ENCODE measurements at regions not wholly inside any gene's neighbourhood (a gene's known extent, or its start where the extent isn't known, plus 50 kb on each side); places are given as distances from the start of the nearest gene placed in this dataset.

- no peak for TF ChIP-seq CREB5 (CRISPR knock-in tag; IDR thresholded peaks at IDR 0.05; ENCODE audit: low read depth)
- no peak for TF ChIP-seq RARB (CRISPR knock-in tag; IDR thresholded peaks at IDR 0.05)
- no peak for TF ChIP-seq SNAI2 (CRISPR knock-in tag; IDR thresholded peaks at IDR 0.05)
- TF ChIP-seq TSHZ2 (CRISPR knock-in tag; IDR thresholded peaks at IDR 0.05) = no peak
- TF ChIP-seq PPARA (CRISPR knock-in tag; IDR thresholded peaks at IDR 0.05; ENCODE audit: borderline replicate concordance) = no peak
- no peak for TF ChIP-seq ARNTL (CRISPR knock-in tag; IDR thresholded peaks at IDR 0.05; ENCODE audit: borderline replicate concordance, low read depth)
- TF ChIP-seq CSRNP3 (CRISPR knock-in tag; IDR thresholded peaks at IDR 0.05) = no peak
- TF ChIP-seq TCF4 (CRISPR knock-in tag; IDR thresholded peaks at IDR 0.05; ENCODE audit: borderline replicate concordance) = no peak
- TF ChIP-seq ZFP30 (CRISPR knock-in tag; IDR thresholded peaks at IDR 0.05) = no peak
- TF ChIP-seq OSR1 (CRISPR knock-in tag; IDR thresholded peaks at IDR 0.05) = no peak
- TF ChIP-seq GLIS3 (CRISPR knock-in tag; IDR thresholded peaks at IDR 0.05) = no peak
Observed at GRCh38 chr5:122615832-122616231, 159.0 kb upstream of the SNX2 start.
